Hematopoietic multipotent progenitor cell treated with erythropoietin and hydrocortisone succinate and interleukin-3 and kit ligand, for 6 days (in vitro differentiated cells): ENCODE measurements at regions not wholly inside any gene's neighbourhood (a gene's known extent, or its start where the extent isn't known, plus 50 kb on each side); places are given as distances from the start of the nearest gene placed in this dataset.
"Not testable (repeated sequence)": the region's sequence is repeated elsewhere in the genome, so short reads cannot be mapped to it uniquely, and the experiment has no call there.

Experiments used
- DNase-seq: peaks from one replicate; pipeline ENCODE4 v3.0.0-alpha.2; 2015

GRCh38 chr2:150261691-150262090 lies 225.8 kb downstream of the RND3 start:
- DNase-seq = no peak

- DNase-seq = no peak
Measured at GRCh38 chr2:150260636-150261035, 226.8 kb downstream of the RND3 start.

- DNase-seq = no peak
Measured at GRCh38 chr2:150259746-150260145, 227.7 kb downstream of the RND3 start.

- no peak for DNase-seq
Measured at GRCh38 chr2:150258781-150259307, 228.6 kb downstream of the RND3 start.

GRCh38 chr2:150256736-150257135 lies 230.7 kb downstream of the RND3 start:
- no peak for DNase-seq

GRCh38 chr2:150255528-150255927 lies 231.9 kb downstream of the RND3 start:
- DNase-seq = no peak

- DNase-seq = not testable (repeated sequence)
Measured at GRCh38 chr2:150249735-150250134, 237.7 kb downstream of the RND3 start.

GRCh38 chr2:150247481-150247880 lies 240.0 kb downstream of the RND3 start:
- no peak for DNase-seq

GRCh38 chr2:150234787-150235446 lies 252.6 kb downstream of the RND3 start:
- DNase-seq = no peak

GRCh38 chr2:150232871-150233270 lies 254.6 kb downstream of the RND3 start:
- DNase-seq = no peak

- DNase-seq = no peak
Measured at GRCh38 chr2:150232321-150232720, 255.1 kb downstream of the RND3 start.

- no peak for DNase-seq
Measured at GRCh38 chr2:150230616-150231015, 256.9 kb downstream of the RND3 start.

- DNase-seq = no peak
Measured at GRCh38 chr2:150230004-150230403, 257.5 kb downstream of the RND3 start.

GRCh38 chr2:150228936-150229335 lies 258.5 kb downstream of the RND3 start:
- no peak for DNase-seq

GRCh38 chr2:150225030-150225429 lies 262.4 kb downstream of the RND3 start:
- no peak for DNase-seq

- DNase-seq = no peak
Measured at GRCh38 chr2:150224321-150224720, 263.1 kb downstream of the RND3 start.

- DNase-seq = no peak
Measured at GRCh38 chr2:150222942-150223341, 264.5 kb downstream of the RND3 start.

- no peak for DNase-seq
Measured at GRCh38 chr2:150222379-150222778, 265.1 kb downstream of the RND3 start.

GRCh38 chr2:150219861-150220260 lies 267.6 kb downstream of the RND3 start:
- DNase-seq = no peak

GRCh38 chr2:150215041-150215440 lies 272.4 kb downstream of the RND3 start:
- no peak for DNase-seq

GRCh38 chr2:150214626-150215025 lies 272.8 kb downstream of the RND3 start:
- DNase-seq = no peak

GRCh38 chr2:150212722-150213171 lies 274.7 kb downstream of the RND3 start:
- no peak for DNase-seq

- DNase-seq = no peak
Measured at GRCh38 chr2:150211164-150211631, 276.3 kb downstream of the RND3 start.

GRCh38 chr2:150209746-150210145 lies 277.7 kb downstream of the RND3 start:
- DNase-seq = no peak

GRCh38 chr2:150208689-150209088 lies 278.8 kb downstream of the RND3 start:
- no peak for DNase-seq
